ENCODE measurements at regions not wholly inside any gene's neighbourhood (a gene's known extent, or its start where the extent isn't known, plus 50 kb on each side); places are given as distances from the start of the nearest gene placed in this dataset.
"Not testable (repeated sequence)": the region's sequence is repeated elsewhere in the genome, so short reads cannot be mapped to it uniquely, and the experiment has no call there.

DNA sequence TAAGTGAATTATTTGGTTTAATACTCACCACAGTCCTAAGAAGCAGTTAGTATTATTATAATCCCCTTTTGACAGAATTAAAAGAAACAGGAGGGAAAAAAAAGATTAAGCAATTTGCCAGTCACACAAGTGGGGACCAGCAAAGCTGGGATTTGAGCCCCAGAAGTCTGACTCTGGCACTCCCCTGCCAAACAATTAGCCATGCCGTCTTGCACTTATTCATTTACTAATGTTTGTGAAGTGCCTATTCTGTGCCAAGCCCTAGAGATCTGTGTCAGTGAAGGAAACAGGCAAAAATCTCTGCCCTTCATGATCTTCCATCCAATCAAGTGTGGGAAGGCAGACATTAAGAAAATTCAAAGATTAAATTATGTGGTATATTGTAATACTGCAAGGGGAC is 126.0 kb upstream of the TOP1 start:
- no peak overlapping the region for H3K4me3 ChIP-seq (ENCODE audit: low read depth, low read length)
- no peak for DNase-seq (ENCODE audit: low read depth)
- TF ChIP-seq, protein P1, sequence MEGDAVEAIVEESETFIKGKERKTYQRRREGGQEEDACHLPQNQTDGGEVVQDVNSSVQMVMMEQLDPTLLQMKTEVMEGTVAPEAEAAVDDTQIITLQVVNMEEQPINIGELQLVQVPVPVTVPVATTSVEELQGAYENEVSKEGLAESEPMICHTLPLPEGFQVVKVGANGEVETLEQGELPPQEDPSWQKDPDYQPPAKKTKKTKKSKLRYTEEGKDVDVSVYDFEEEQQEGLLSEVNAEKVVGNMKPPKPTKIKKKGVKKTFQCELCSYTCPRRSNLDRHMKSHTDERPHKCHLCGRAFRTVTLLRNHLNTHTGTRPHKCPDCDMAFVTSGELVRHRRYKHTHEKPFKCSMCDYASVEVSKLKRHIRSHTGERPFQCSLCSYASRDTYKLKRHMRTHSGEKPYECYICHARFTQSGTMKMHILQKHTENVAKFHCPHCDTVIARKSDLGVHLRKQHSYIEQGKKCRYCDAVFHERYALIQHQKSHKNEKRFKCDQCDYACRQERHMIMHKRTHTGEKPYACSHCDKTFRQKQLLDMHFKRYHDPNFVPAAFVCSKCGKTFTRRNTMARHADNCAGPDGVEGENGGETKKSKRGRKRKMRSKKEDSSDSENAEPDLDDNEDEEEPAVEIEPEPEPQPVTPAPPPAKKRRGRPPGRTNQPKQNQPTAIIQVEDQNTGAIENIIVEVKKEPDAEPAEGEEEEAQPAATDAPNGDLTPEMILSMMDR (conservative IDR thresholded peaks at IDR 0.05; ENCODE audit: low read depth, low read length): no peak

DNA sequence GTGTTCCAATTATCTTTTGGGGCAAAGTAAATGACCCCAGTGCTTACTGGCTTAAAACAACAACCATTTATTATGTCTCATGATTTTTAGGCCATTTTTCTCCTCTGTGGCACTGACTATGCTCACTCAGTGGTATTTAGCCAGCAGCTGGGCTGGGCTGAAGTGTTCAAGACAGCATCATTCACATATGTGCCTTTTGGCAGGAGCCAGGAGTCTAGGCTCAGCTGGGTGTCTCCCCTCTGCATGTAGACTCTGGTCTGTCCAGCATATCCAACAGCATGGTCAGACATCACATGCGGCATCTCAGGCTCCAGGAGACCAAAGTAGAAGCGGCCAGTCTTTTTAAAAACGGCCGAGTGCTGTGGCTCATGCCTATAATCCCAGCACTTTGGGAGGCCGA is 120.3 kb upstream of the TOP1 start:
- DNase-seq (ENCODE audit: low read depth): no peak
- TF ChIP-seq, protein P1 (conservative IDR thresholded peaks at IDR 0.05; ENCODE audit: low read depth, low read length): no peak
- H3K4me3 ChIP-seq (ENCODE audit: low read depth, low read length): no peak overlapping the region

DNA sequence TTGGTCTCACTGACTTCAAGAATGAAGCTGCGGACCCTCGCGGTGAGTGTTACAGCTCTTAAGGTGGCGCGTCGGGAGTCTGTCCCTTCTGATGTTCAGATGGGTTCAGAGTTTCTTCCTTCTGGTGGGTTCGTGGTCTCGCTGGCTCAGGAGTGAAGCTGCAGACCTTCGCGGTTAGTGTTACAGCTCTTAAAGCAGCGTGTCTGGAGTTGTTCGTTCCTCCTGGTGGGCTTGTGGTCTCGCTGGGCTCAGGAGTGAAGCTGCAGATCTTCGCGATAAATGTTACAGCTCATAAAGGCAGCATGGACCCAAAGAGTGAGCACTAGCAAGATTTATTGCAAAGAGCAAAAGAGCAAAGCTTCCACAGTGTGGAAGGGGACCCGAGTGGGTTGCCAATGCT is 119.1 kb upstream of the TOP1 start:
- not testable (repeated sequence) for H3K4me3 ChIP-seq (ENCODE audit: low read depth, low read length); DNase-seq (ENCODE audit: low read depth)

DNA sequence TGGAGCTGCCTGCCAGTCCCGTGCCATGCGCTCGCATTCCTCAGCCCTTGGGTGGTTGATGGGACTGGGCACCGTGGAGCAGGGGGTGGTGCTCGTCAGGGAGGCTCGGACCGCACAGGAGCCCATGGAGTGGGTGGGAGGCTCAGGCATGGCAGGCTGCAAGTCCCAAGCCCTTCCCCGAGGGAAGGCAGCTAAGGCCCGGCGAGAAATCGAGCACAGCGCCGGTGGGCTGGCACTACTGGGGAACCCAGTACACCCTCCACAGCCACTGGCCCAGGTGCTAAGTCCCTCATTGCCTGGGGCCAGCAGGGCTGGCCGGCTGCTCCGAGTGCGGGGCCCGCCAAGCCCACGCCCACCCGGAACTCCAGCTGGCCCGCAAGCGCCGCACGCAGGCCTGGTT is 118.2 kb upstream of the TOP1 start:
- H3K4me3 ChIP-seq (ENCODE audit: low read depth, low read length); DNase-seq (ENCODE audit: low read depth): not testable (repeated sequence)

DNA sequence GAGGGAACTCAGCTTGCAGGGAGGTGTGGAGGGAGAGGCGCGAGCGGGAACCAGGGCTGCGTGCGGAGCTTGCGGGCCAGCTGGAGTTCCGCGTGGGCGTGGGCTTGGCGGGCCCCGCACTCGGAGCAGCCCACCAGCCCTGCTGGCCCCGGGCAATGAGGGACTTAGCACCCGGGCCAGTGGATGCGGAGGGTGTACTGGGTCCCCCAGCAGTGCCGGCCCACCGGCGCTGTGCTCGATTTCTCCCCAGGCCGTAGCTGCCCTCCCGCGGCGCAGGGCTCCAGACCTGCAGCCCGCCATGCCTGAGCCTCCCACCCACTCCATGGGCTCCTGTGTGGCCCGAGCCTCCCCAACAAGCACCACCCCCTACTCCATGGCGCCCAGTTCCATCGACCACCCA is 117.5 kb upstream of the TOP1 start:
- not testable (repeated sequence) for DNase-seq (ENCODE audit: low read depth); H3K4me3 ChIP-seq (ENCODE audit: low read depth, low read length)

DNA sequence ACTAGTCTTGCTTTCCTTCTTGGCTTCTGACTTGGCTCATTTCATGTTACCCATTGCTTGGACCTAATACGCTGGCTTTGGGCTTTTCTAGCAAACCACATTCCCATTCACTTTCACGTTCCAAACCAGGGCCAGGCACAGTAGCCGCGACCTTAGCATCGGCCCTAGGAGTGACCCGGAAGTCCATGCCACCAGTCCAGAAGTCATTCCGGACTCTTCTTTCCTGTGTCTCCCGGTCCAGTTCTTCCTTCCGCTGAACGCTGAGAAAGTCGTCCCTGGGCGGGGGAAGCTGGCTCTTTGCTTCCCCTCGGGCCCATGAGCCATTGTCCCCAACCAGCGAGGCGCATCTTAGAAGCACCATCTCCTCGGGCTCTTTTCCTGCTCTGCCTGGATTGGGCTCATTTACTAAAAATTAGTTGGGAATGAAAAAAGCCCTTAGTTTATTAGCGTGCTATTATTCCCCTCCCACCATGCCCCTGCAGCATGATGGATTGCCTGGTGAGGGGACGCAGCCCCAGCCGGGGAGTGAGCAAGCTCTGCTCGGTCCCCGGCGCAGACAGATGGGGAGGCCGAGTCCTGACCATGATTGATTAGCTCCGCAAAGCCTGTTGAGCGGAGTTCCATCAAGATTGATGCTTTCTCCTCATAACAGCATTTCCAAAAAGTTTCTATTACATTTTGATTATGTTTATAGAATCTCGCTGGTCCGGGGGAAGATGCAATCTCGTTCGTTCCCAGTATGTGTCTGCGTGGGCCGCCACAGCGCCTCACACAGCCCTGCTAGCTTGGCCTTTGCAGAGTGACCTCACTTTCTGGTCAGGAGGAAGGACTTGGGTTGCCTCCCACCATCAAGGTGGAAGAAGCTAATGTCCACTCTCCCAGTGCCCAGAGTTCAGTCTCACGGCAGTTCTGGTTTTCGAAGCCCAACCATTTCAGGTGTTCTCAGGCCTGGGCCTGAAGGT is 115.1 kb upstream of the TOP1 start:
- TF ChIP-seq, protein P1 (conservative IDR thresholded peaks at IDR 0.05; ENCODE audit: low read depth, low read length): no peak
- no peak for DNase-seq (ENCODE audit: low read depth)
- no peak overlapping the region for H3K4me3 ChIP-seq (ENCODE audit: low read depth, low read length)

DNA sequence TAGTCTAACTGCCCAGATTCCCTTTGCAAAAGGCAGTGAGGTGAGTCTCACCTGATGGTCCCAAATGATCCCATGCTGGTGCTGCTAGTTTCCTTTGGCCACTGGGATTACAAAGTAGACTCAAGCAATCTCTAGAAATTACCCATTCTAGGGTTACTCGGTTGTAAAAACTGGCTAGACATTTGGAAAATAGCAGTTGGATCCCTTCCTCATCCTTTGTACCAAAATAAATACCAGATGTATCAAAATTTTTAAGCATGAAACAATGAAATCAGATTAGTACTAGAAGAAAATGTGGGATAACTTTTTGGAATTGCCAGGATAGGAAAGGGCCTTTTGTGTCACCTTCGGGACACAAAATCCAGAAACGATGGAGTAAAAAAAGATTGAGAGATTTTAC is 112.9 kb upstream of the TOP1 start:
- TF ChIP-seq, protein P1 (conservative IDR thresholded peaks at IDR 0.05; ENCODE audit: low read depth, low read length): no peak
- H3K4me3 ChIP-seq (ENCODE audit: low read depth, low read length): no peak overlapping the region
- no peak for DNase-seq (ENCODE audit: low read depth)

DNA sequence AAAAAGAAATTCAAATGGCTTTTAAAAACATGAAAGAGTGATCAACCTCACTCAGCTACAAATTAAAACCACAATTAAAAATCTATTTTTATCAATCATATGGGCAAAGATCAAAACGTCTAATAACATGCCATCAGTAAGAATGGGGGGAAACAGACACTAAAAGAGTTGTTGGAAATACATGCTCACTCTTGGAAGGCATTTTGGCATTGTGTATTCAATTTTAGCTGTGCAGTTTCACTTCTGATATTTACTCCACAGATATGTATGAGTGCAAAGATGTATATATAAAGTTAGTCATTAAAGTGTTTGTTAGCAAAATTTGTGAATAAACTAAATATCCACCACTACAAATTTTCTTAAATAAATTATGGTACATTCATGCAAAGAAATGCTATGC is 112.3 kb upstream of the TOP1 start:
- DNase-seq (ENCODE audit: low read depth): no peak
- H3K4me3 ChIP-seq (ENCODE audit: low read depth, low read length): no peak overlapping the region
- TF ChIP-seq, protein P1 (conservative IDR thresholded peaks at IDR 0.05; ENCODE audit: low read depth, low read length): no peak

Data from epithelial cell of proximal tubule (primary cell).